ENCODE measurements at regions not wholly inside any gene's neighbourhood (a gene's known extent, or its start where the extent isn't known, plus 50 kb on each side); places are given as distances from the start of the nearest gene placed in this dataset.

- H3K27me3 Mint-ChIP-seq: peaks cover 43% of the 10 kb centered on the region
- intact Hi-C loops (cut with micrococcal nuclease): no loop called here
- H3K4me3 Mint-ChIP-seq: no peak overlapping the region
- TF ChIP-seq CTCF (IDR thresholded peaks at IDR 0.05) (no peak), EZH2 (IDR thresholded peaks at IDR 0.05; ENCODE audit: borderline replicate concordance, insufficient read depth, low read depth, low read length, poor library complexity, severe bottlenecking) (no peak)
- H3K4me1 ChIP-seq (ENCODE audit: control insufficient read depth in 2 of 2, insufficient read depth in 2 of 2, low read length in 2 of 2): no peaks in the 10 kb centered on the region
- ChIA-PET CTCF (interaction anchor here (0.7 kb wide), 1 partner anchor 242 kb away, joined by 3 read pairs; no protein-coding TSS in a partner anchor), POLR2A (no interaction called here)
- no peak overlapping the region for H2AFZ ChIP-seq (ENCODE audit: insufficient read depth, low read depth, low read length, poor library complexity, severe bottlenecking)
- no peaks in the 10 kb centered on the region for H4K20me1 ChIP-seq (ENCODE audit: control insufficient read depth, insufficient read depth, low read length, poor library complexity, severe bottlenecking)
- no peak overlapping the region for H3K4me2 ChIP-seq (replicated peaks; ENCODE audit: low read depth, low read length, poor library complexity, severe bottlenecking)
- no peaks in the 10 kb centered on the region for H3K9me3 Mint-ChIP-seq (ENCODE audit: insufficient read depth)
- no peak overlapping the region for H3K27ac Mint-ChIP-seq
- no peak for DNase-seq
- H3K4me3 ChIP-seq (ENCODE audit: control extremely low read depth in 1 of 5, extremely low read depth in 1 of 5, insufficient read depth in 1 of 5, low read depth in 2 of 5, low read length in 4 of 5): no peak overlapping the region
- no peaks in the 10 kb centered on the region for H3K79me2 ChIP-seq (ENCODE audit: control insufficient read depth, insufficient read depth, low read length)
- no peak for ATAC-seq (ENCODE audit: low read depth)
- H3K9me3 ChIP-seq (ENCODE audit: control extremely low read depth in 1 of 3, control insufficient read depth in 2 of 3, insufficient read depth in 1 of 3, low read length in 2 of 3): peaks cover 0 to 6% (median 3%) of the 10 kb centered on the region in 3 donors
- peaks cover 0 to 18% (median 0%) of the 10 kb centered on the region in 4 experiments for H3K27me3 ChIP-seq (replicated peaks in 1 of 4; ENCODE audit: control extremely low read depth in 1 of 4, control insufficient read depth in 3 of 4, insufficient read depth in 4 of 4, low read length in 3 of 4)
- WGBS (ENCODE audit: insufficient coverage): 88% methylated on average over 18 of the region's 18 CpGs
- H3K27ac ChIP-seq (ENCODE audit: low read length in 2 of 2): no peak overlapping the region
- no peaks in the 10 kb centered on the region for H3K36me3 ChIP-seq (replicated peaks in 1 of 2; ENCODE audit: control extremely low read depth in 1 of 2, control insufficient read depth in 1 of 2, extremely low read depth in 1 of 2, insufficient read depth in 2 of 2, low read length in 1 of 2)
- no peak overlapping the region for H3K9ac ChIP-seq (ENCODE audit: low read length)
- H3K4me1 Mint-ChIP-seq: no peaks in the 10 kb centered on the region
Observed at GRCh38 chr22:19641983-19642451, 72.3 kb upstream of the SEPTIN5 start.

- no peak overlapping the region for H3K4me2 ChIP-seq (replicated peaks; ENCODE audit: low read depth, low read length, poor library complexity, severe bottlenecking)
Observed at GRCh38 chr22:19643448-19644313, 70.6 kb upstream of the SEPTIN5 start.

More at GRCh38 chr22:19643448-19644313, 70.6 kb upstream of the SEPTIN5 start:
- H4K20me1 ChIP-seq (ENCODE audit: control insufficient read depth, insufficient read depth, low read length, poor library complexity, severe bottlenecking): no peaks in the 10 kb centered on the region
- H2AFZ ChIP-seq (ENCODE audit: insufficient read depth, low read depth, low read length, poor library complexity, severe bottlenecking): no peak overlapping the region
- no peaks in the 10 kb centered on the region for H3K79me2 ChIP-seq (ENCODE audit: control insufficient read depth, insufficient read depth, low read length)
- H3K9me3 ChIP-seq (ENCODE audit: control extremely low read depth in 1 of 3, control insufficient read depth in 2 of 3, insufficient read depth in 1 of 3, low read length in 2 of 3): peaks cover 9 to 16% (median 15%) of the 10 kb centered on the region in 3 donors
- no peaks in the 10 kb centered on the region for H3K36me3 ChIP-seq (replicated peaks in 1 of 2; ENCODE audit: control extremely low read depth in 1 of 2, control insufficient read depth in 1 of 2, extremely low read depth in 1 of 2, insufficient read depth in 2 of 2, low read length in 1 of 2)
- DNase-seq (no peak), ATAC-seq (ENCODE audit: low read depth) (no peak)
- H3K9ac ChIP-seq (ENCODE audit: low read length): no peak overlapping the region
- no peaks in the 10 kb centered on the region for H3K4me1 ChIP-seq (ENCODE audit: control insufficient read depth in 2 of 2, insufficient read depth in 2 of 2, low read length in 2 of 2)
- H3K4me1 Mint-ChIP-seq: no peaks in the 10 kb centered on the region
- peaks cover 49% of the 10 kb centered on the region for H3K27me3 Mint-ChIP-seq
- TF ChIP-seq EZH2 (IDR thresholded peaks at IDR 0.05; ENCODE audit: borderline replicate concordance, insufficient read depth, low read depth, low read length, poor library complexity, severe bottlenecking): no peak
- no peak for TF ChIP-seq CTCF (IDR thresholded peaks at IDR 0.05)
- intact Hi-C loops (cut with micrococcal nuclease): no loop called here
- no peak overlapping the region for H3K4me3 ChIP-seq (ENCODE audit: control extremely low read depth in 1 of 5, extremely low read depth in 1 of 5, insufficient read depth in 1 of 5, low read depth in 2 of 5, low read length in 4 of 5)
- ChIA-PET POLR2A (no interaction called here), CTCF (no interaction called here)
- peaks cover 6% of the 10 kb centered on the region for H3K9me3 Mint-ChIP-seq (ENCODE audit: insufficient read depth)
- H3K27ac ChIP-seq (ENCODE audit: low read length in 2 of 2): no peak overlapping the region
- H3K27me3 ChIP-seq (replicated peaks in 1 of 4; ENCODE audit: control extremely low read depth in 1 of 4, control insufficient read depth in 3 of 4, insufficient read depth in 4 of 4, low read length in 3 of 4): peaks cover 0 to 18% (median 0%) of the 10 kb centered on the region in 4 experiments
- 27% methylated on average over 7 of the region's 13 CpGs for WGBS (ENCODE audit: insufficient coverage)
- no peak overlapping the region for H3K27ac Mint-ChIP-seq
- no peak overlapping the region for H3K4me3 Mint-ChIP-seq
